ENCODE measurements at regions not wholly inside any gene's neighbourhood (a gene's known extent, or its start where the extent isn't known, plus 50 kb on each side); places are given as distances from the start of the nearest gene placed in this dataset.

GRCh38 chr13:97136418-97136817 is 85.7 kb upstream of the MBNL2 start:
- POLR2A ChIA-PET: no interaction called here
- DNase-seq (ENCODE audit: extremely low spot score): no peak
- TF ChIP-seq FOXK2 (IDR thresholded peaks at IDR 0.05) (no peak), SUZ12 (IDR thresholded peaks at IDR 0.05) (no peak), SP1 (IDR thresholded peaks at IDR 0.05) (no peak), HDGF (IDR thresholded peaks at IDR 0.05; ENCODE audit: borderline replicate concordance) (no peak), NFRKB (IDR thresholded peaks at IDR 0.05) (no peak), BHLHE40 (IDR thresholded peaks at IDR 0.05; ENCODE audit: borderline replicate concordance) (no peak)
- CTCF ChIA-PET: no interaction called here

GRCh38 chr13:97139691-97140090 is 82.4 kb upstream of the MBNL2 start:
- TF ChIP-seq PKNOX1 (IDR thresholded peaks at IDR 0.05) (no peak), NFRKB (IDR thresholded peaks at IDR 0.05) (no peak), LEF1 (IDR thresholded peaks at IDR 0.05; ENCODE audit: borderline replicate concordance) (no peak), ELF4 (IDR thresholded peaks at IDR 0.05) (no peak), SP1 (IDR thresholded peaks at IDR 0.05) (no peak), CTBP1 (IDR thresholded peaks at IDR 0.05; ENCODE audit: borderline replicate concordance) (no peak), SUZ12 (IDR thresholded peaks at IDR 0.05) (no peak), FOXK2 (IDR thresholded peaks at IDR 0.05) (no peak), TARDBP (IDR thresholded peaks at IDR 0.05) (no peak), FOXA1 (IDR thresholded peaks at IDR 0.05) (no peak), BHLHE40 (IDR thresholded peaks at IDR 0.05; ENCODE audit: borderline replicate concordance) (no peak)
- ChIA-PET POLR2A (no interaction called here), CTCF (no interaction called here)
- no peak for DNase-seq (ENCODE audit: extremely low spot score)

GRCh38 chr13:97140131-97140530 is 82.0 kb upstream of the MBNL2 start:
- DNase-seq (ENCODE audit: extremely low spot score): no peak
- TF ChIP-seq FOXK2 (IDR thresholded peaks at IDR 0.05) (no peak), LEF1 (IDR thresholded peaks at IDR 0.05; ENCODE audit: borderline replicate concordance) (no peak), L3MBTL2 (conservative IDR thresholded peaks at IDR 0.05) (no peak), SUZ12 (IDR thresholded peaks at IDR 0.05) (no peak), ARNT (IDR thresholded peaks at IDR 0.05) (no peak), TARDBP (IDR thresholded peaks at IDR 0.05) (no peak), FOXA1 (IDR thresholded peaks at IDR 0.05) (no peak), HDGF (IDR thresholded peaks at IDR 0.05; ENCODE audit: borderline replicate concordance) (no peak), ZNF384 (IDR thresholded peaks at IDR 0.05) (no peak), ELF4 (IDR thresholded peaks at IDR 0.05) (no peak), PKNOX1 (IDR thresholded peaks at IDR 0.05) (no peak), FOXM1 (IDR thresholded peaks at IDR 0.05; ENCODE audit: borderline replicate concordance) (no peak), NFRKB (IDR thresholded peaks at IDR 0.05) (no peak), SP1 (IDR thresholded peaks at IDR 0.05) (no peak), CTBP1 (IDR thresholded peaks at IDR 0.05; ENCODE audit: borderline replicate concordance) (no peak)
- ChIA-PET CTCF (no interaction called here), POLR2A (no interaction called here)

GRCh38 chr13:97140611-97141010 is 81.5 kb upstream of the MBNL2 start:
- CTCF ChIA-PET: interaction anchor here (1.5 kb wide), 1 partner anchor 31 kb away, joined by 5 read pairs; no protein-coding TSS in a partner anchor
- TF ChIP-seq TARDBP (IDR thresholded peaks at IDR 0.05): no peak
- no peak for TF ChIP-seq FOXK2 (IDR thresholded peaks at IDR 0.05)
- TF ChIP-seq SUZ12 (IDR thresholded peaks at IDR 0.05): no peak
- TF ChIP-seq LEF1 (IDR thresholded peaks at IDR 0.05; ENCODE audit: borderline replicate concordance): no peak
- TF ChIP-seq FOXA1 (IDR thresholded peaks at IDR 0.05): no peak
- no peak for TF ChIP-seq NFRKB (IDR thresholded peaks at IDR 0.05)
- no peak for TF ChIP-seq PKNOX1 (IDR thresholded peaks at IDR 0.05)
- no peak for TF ChIP-seq ELF4 (IDR thresholded peaks at IDR 0.05)
- TF ChIP-seq HDGF (IDR thresholded peaks at IDR 0.05; ENCODE audit: borderline replicate concordance): no peak
- no peak for TF ChIP-seq ARNT (IDR thresholded peaks at IDR 0.05)
- no peak for TF ChIP-seq ZNF384 (IDR thresholded peaks at IDR 0.05)
- no peak for TF ChIP-seq CTBP1 (IDR thresholded peaks at IDR 0.05; ENCODE audit: borderline replicate concordance)
- no peak for TF ChIP-seq BHLHE40 (IDR thresholded peaks at IDR 0.05; ENCODE audit: borderline replicate concordance)
- no peak for TF ChIP-seq SP1 (IDR thresholded peaks at IDR 0.05)
- TF ChIP-seq L3MBTL2 (conservative IDR thresholded peaks at IDR 0.05): no peak
- no peak for TF ChIP-seq FOXM1 (IDR thresholded peaks at IDR 0.05; ENCODE audit: borderline replicate concordance)
- DNase-seq (ENCODE audit: extremely low spot score): no peak
- POLR2A ChIA-PET: no interaction called here

- POLR2A ChIA-PET: interaction anchor here (0.9 to 1.1 kb wide), 3 partner anchors 16 to 81 kb away, joined by 3 read pairs; partner anchors contain the start of gene MBNL2
- CTCF ChIA-PET: interaction anchor here (1.3 to 1.5 kb wide), 2 partner anchors 31 to 123 kb away, joined by 3 to 5 read pairs; no protein-coding TSS in a partner anchor
- no peak for TF ChIP-seq ARNT (IDR thresholded peaks at IDR 0.05)
- TF ChIP-seq FOXM1 (IDR thresholded peaks at IDR 0.05; ENCODE audit: borderline replicate concordance): no peak
- no peak for TF ChIP-seq LEF1 (IDR thresholded peaks at IDR 0.05; ENCODE audit: borderline replicate concordance)
- TF ChIP-seq NFRKB (IDR thresholded peaks at IDR 0.05): no peak
- no peak for TF ChIP-seq ELF4 (IDR thresholded peaks at IDR 0.05)
- no peak for TF ChIP-seq SP1 (IDR thresholded peaks at IDR 0.05)
- TF ChIP-seq ZNF384 (IDR thresholded peaks at IDR 0.05): no peak
- TF ChIP-seq HDGF (IDR thresholded peaks at IDR 0.05; ENCODE audit: borderline replicate concordance): no peak
- no peak for TF ChIP-seq PKNOX1 (IDR thresholded peaks at IDR 0.05)
- TF ChIP-seq BHLHE40 (IDR thresholded peaks at IDR 0.05; ENCODE audit: borderline replicate concordance): no peak
- TF ChIP-seq SUZ12 (IDR thresholded peaks at IDR 0.05): no peak
- no peak for TF ChIP-seq FOXA1 (IDR thresholded peaks at IDR 0.05)
- TF ChIP-seq L3MBTL2 (conservative IDR thresholded peaks at IDR 0.05): no peak
- no peak for TF ChIP-seq TARDBP (IDR thresholded peaks at IDR 0.05)
- TF ChIP-seq CTBP1 (IDR thresholded peaks at IDR 0.05; ENCODE audit: borderline replicate concordance): no peak
- TF ChIP-seq FOXK2 (IDR thresholded peaks at IDR 0.05): no peak
- no peak for DNase-seq (ENCODE audit: extremely low spot score)
These were observed 81.0 kb upstream of the MBNL2 start for GRCh38 chr13:97141097-97141496.
